HG02884 (cell line): ENCODE measurements at regions not wholly inside any gene's neighbourhood (a gene's known extent, or its start where the extent isn't known, plus 50 kb on each side); places are given as distances from the start of the nearest gene placed in this dataset.
"Not testable (repeated sequence)": the region's sequence is repeated elsewhere in the genome, so short reads cannot be mapped to it uniquely, and the experiment has no call there.

ENCODE experiments used
- ATAC-seq: cut with Tn5 transposase; IDR thresholded peaks from one replicate; pipeline ENCODE4 v1.9.1; 2021; ENCODE audit warnings: mild to moderate bottlenecking, moderate library complexity; ENCODE audit not compliant: unreplicated experiment

DNA sequence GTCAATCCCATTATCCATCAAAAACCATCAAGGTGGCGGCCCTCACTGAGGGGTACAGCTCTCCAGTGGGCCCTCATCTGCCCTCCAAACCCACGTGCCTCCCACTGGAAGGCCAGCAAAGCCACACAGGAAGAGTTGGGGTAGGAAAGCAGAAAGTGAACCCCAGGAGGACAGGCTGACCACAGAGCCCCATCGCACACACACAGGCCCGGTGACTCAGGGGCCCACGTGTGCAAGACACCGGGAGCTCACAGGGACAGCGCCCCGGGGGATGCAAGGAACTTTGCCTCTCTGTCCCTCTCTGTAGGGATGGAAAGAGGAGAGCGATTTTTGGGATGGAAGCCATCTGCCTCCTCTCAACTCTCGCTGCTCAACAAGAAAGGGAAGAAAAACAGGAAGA is 85.0 kb upstream of the FRG2C start:
- not testable (repeated sequence) for ATAC-seq

DNA sequence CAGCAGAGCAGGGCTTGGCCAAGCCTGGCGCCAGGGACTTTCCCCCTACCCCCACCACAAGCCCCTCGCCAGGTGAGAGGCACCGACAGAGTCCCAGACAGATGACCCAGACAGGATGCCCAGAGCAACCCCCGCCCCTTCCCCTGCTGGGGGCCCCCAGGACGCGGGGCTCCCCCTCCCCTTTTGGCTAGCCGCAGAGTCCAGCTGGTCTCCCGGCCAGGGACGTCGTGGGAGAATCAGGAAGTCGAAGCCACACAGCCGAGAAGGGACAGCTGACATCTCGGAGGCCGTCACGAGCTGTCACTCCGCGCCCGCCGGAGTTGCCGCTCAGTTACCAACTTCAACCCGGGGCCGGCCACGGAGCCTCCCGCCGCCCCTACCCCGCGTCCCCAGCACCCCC is 84.6 kb upstream of the FRG2C start:
- not testable (repeated sequence) for ATAC-seq

DNA sequence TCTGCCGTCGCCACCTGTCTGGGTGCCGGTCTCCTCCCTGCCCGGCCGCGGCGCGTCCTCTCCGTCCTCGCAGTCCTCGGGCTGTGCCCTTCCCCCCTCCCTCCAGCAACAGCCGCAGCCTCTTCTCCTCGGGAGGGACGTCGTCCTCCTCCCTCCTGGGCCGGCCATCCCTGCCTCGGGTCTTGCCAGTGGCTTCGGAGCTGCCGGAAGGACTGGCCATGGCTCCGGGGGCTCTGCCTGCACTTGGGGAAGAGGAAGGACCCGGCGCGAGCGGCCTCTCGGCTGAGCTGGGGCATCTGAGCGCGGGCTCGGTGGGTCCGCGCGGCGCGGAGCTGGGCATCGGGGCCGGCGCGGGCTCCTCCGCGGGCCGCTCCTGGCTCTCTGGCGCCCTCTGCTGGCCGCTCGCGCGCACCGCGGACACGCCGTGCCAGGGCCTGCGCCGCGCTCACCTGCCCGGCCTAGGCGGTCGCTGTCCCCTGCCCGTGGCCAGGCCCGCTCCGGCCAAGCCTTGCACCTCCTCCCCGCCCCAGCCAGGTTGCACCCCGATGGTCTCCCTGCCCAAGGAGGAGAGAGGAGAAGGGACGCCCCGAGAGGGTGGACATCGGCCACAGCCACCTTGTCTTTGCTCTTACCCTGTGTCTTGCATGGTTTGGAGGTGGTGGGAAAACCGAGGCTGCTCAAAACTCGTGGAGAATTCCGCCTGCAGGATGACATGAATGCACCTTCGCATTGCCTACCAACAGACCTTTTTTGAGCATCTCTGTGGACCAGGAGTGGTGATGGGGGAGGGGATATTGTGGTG is 83.9 kb upstream of the FRG2C start:
- not testable (repeated sequence) for ATAC-seq

DNA sequence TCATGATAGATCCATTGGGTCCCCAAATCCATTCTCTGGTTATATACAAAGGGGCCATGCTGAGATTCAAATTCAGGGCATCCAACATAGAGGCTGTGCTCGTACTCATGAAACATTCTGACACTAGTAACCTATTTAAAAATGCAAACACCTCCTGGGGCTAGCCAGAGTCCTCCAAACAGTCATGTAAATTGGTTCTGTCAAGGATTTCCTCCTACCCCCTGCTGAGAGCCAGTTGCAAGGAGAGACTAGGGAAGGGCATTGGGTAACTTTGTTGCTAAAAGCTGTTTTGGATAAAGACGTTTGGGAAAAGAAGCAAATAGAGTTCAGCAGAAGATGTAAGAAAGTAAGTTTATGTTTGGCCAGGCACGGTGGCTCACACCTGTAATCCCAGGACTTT is 81.6 kb upstream of the FRG2C start:
- ATAC-seq = not testable (repeated sequence)

DNA sequence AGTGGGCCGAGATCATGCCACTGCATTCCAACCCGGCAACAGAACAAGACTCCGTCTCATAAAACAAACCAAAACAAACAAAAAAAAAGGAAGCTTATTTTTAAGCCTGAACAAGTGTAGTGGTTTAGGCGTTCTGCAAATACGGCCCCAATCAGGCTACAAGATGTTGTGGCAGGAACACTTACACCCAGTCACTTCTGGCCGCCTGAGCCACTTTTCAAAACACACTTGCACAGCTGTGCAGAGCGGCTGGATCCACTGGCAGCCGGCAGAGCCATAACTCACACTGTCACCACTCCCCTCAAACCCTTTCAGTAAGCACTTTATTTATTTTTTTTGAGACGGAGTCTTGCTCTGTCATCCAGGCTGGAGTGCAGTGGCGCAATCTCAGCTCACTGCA is 81.0 kb upstream of the FRG2C start:
- not testable (repeated sequence) for ATAC-seq

DNA sequence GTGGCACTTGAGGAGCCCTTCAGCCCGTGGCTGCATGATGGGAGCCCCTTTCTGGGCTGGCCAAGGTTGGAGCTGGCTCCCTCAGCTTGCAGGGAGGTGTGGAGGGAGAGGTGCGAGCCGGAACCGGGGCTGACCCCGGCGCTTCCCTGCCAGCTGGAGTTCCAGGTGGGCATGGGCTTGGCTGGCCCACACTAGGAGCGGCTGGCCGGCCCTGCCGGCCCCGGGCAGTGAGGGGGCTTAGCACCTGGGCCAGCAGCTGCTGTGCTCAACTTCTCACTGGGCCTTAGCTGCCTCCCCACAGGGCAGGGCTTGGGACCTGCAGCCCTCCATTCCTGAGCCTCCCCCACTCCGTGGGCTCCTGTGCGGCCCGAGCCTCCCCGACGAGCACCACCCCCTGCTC is 76.4 kb upstream of the FRG2C start:
- ATAC-seq = not testable (repeated sequence)

DNA sequence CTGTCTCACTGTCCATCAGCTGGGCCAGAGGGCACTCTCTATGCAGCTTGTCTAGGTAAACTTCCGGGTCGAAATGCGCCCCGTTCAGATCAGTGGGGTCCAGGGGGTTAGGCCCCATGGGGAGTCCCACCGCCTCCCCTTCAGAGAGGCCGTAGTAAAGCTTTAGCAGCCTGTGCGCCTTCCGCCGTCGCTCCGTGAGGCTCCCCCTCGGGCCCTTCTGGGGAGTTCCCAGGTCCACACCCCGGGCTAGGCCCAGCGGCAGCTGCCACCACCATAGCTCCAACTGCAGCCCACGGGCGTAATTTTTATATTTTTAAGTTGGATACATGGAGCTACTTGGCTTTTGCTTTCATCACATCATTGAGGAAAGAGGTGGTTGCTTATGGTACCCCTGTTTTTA is 73.7 kb upstream of the FRG2C start:
- not testable (repeated sequence) for ATAC-seq

DNA sequence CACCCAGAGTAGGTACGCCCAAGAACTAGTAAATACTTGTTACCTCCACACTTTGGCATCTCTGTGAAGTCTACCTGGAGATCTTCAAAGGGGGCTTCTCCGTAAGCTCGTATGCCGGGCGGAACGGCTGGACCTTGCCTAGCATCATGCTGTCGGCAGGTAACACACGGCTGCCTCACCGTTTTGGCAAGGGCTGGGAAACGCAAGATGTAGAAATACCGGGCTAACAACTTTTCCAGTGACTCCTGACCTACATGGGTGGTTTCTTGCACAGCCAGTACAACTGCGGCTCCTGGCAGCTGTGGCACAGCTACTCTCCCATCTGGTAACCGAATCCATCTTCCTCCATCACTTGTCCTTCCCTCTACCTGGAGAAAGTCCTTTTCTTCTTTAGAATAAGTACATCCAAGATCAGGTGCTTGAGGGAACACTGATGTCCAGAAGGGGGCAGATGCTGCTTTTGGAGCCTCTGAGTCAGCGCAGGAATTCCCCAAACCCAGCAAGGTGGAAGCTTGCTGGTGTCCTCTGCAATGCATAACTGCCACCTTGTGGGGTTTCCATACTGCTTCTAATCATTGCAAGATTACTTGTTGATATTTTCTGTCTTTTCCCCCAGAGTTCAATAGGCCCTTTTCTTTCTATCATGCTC is 59.7 kb upstream of the FRG2C start:
- ATAC-seq = not testable (repeated sequence)

DNA sequence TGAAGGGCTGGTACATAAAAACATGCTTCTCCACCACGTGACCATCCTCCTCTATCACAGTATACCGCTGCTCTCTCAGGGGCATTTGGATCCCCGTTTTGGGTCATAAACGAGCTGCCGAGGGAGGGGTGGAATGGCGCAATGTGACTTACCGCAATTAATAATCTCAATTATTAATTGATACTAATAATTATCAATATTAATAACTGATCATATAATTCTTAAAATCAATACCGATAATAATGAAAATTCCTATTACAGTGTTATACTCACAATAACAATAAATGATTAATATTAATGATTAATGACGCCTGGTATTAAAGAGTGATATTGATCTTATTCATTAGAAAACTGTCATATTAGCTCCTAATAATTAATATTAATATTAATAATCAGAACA is 56.1 kb upstream of the FRG2C start:
- not testable (repeated sequence) for ATAC-seq

DNA sequence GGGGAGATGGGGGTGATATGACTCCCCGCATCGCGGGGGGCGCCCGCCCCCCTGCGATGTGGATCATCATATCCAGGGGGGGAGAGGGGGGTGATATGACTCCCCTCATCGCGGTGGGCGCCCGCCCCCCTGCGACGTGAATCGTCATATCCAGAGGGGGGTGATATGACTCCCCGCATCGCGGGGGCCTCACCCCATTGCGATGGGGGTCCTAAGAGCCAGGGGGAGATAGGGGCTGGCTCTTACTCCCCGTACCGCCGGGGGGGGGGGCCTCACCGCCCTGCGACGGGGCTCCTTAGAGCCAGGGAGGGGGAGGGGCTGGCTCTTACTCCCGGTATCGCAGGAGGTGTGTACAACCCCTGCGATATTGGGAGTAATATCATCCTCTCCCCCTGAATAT is 54.5 kb upstream of the FRG2C start:
- ATAC-seq = not testable (repeated sequence)

DNA sequence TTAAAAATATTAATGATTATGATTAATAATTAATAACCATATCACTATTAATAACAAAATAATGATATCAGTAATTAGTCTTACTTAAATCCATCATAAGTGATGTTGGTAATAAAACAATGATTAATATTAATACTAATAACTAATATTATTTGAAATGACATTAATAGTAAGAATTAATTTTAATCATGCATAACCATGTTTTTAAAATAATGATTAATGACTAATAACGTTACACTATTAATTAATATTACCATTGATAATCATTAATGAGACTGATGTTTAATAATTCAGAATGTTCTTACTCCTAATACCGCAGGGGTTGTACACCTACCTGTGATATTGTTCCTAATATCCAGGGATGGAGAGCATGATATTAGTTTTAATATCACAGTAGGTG is 53.4 kb upstream of the FRG2C start:
- no peak for ATAC-seq

DNA sequence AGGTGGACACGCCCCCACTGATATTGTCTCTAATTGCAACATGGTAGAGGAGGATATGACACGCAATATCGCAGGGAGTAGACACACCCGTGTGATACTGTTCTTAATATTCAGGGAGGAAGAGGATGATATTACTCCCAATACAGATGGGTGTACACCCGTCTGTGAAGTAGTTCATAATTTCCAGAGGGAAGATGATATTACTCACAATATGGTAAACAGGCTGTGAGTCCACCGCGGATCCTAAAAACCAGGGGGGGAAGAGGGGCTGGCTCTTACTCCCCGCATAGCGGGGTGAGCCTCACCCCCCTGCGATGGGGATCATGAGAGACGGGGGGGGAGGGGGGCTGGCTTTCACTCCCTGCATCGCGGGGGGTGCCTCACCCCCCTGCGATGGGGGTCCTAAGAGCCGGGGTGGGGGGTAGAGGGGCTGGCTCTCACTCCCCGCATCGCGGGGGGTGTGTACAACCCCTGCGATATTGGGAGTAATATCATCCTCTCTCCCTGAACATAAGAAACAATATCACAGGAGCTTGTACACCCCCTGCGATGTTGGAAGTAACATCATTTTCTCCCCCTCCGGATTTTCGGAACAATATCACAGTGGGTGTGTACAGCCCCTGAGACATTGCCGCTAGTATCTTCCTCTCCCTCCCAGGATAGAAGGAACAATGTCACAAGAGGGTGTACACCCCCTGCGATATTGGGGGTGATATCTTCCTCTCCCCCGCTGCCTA is 52.2 kb upstream of the FRG2C start:
- ATAC-seq = not testable (repeated sequence)
